ENCODE measurements at regions not wholly inside any gene's neighbourhood (a gene's known extent, or its start where the extent isn't known, plus 50 kb on each side); places are given as distances from the start of the nearest gene placed in this dataset.

DNA sequence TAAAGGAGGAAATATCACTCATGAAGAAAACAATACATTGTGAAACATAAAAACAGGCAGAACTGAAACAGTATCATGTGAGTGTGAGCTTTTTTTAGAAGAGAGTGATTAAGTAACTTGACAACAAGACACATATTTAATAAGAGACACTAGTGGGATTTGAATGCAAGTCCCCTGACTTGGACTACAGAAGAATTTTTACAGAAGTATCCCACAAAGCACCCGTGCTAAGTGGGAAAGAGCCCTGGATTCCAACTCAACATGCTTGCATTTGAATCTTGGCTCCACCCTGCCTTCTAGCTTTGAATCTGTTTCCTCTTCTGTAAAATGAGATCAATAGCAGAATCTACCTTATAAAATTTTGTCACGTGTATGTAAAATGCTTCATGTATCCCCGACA, 166.2 kb downstream of the ZNF365 start:
- no peak overlapping the region for H3K4me3 ChIP-seq (ENCODE audit: low read depth, low read length)
- TF ChIP-seq POLR2A (IDR thresholded peaks at IDR 0.05; ENCODE audit: extremely low read depth, insufficient read length), result no peak
- TF ChIP-seq MYC (IDR thresholded peaks at IDR 0.05; ENCODE audit: low read depth, low read length), result no peak
- TF ChIP-seq, protein P1, sequence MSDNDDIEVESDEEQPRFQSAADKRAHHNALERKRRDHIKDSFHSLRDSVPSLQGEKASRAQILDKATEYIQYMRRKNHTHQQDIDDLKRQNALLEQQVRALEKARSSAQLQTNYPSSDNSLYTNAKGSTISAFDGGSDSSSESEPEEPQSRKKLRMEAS (IDR thresholded peaks at IDR 0.05; ENCODE audit: low read depth, low read length), result no peak
- TF ChIP-seq, protein P2, sequence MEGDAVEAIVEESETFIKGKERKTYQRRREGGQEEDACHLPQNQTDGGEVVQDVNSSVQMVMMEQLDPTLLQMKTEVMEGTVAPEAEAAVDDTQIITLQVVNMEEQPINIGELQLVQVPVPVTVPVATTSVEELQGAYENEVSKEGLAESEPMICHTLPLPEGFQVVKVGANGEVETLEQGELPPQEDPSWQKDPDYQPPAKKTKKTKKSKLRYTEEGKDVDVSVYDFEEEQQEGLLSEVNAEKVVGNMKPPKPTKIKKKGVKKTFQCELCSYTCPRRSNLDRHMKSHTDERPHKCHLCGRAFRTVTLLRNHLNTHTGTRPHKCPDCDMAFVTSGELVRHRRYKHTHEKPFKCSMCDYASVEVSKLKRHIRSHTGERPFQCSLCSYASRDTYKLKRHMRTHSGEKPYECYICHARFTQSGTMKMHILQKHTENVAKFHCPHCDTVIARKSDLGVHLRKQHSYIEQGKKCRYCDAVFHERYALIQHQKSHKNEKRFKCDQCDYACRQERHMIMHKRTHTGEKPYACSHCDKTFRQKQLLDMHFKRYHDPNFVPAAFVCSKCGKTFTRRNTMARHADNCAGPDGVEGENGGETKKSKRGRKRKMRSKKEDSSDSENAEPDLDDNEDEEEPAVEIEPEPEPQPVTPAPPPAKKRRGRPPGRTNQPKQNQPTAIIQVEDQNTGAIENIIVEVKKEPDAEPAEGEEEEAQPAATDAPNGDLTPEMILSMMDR (IDR thresholded peaks at IDR 0.05; ENCODE audit: low read depth, low read length), result no peak
- no peak for DNase-seq (ENCODE audit: low read depth)

DNA sequence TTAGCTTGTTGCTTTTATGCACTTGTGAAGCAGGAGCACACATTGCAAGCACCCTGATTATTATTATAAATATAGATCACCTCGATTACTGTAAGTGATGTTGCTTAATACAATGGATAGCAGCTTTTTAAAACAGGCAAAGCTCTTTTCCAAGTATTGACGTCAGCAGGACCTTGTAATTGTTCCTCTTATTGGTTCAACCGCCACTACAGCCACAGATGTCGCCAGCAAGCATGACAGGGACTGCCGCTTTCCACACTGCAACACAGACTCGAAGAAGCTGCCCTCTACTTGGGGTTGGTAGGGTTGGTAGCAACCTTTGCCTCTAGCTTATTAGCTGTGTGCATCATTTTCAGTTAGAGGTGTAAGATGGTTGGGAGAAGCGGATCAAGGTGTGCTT, 167.6 kb downstream of the ZNF365 start:
- peak; percentile 55 for DNase-seq (ENCODE audit: low read depth)
- TF ChIP-seq, protein P1 (IDR thresholded peaks at IDR 0.05; ENCODE audit: low read depth, low read length), result no peak
- TF ChIP-seq, protein P2 (IDR thresholded peaks at IDR 0.05; ENCODE audit: low read depth, low read length), result no peak
- TF ChIP-seq POLR2A (IDR thresholded peaks at IDR 0.05; ENCODE audit: extremely low read depth, insufficient read length) (no peak), MYC (IDR thresholded peaks at IDR 0.05; ENCODE audit: low read depth, low read length) (no peak)
- no peak overlapping the region for H3K4me3 ChIP-seq (ENCODE audit: low read depth, low read length)

DNA sequence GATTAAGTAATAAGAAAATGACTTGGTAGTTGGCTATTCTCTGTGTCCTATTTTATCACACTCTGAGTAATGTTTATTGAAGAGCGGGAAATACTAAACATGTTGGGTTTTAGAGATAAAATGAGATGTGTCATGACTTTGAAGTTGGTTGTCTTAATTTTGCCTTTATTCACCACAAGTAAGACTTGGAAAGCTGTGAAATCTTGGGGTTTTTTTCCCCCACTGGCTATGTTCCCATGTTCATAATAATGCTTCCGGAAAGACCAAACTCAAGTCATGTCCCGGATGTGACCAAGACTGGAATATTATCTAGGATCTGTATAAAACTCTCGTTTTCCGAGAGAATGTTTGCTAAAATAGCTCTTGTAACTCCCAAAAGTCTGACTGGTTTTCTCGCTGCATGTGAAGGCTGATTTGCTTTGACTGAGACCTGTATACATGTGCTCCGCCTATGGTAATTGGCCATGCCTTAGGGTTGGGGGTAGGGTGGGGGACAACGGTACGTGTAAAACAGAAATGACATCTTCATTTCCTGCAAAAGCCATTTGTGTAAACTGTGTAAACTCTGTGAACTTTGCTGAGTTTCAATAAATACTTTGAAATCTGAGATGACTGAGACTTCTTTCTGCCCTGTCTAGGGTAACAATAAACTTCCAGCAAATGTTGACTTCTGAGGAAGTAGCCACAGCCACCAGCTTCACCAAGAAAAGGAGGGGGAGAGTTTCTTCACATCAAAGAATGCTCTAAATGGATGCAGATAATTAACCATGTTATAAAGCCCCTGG, 169.6 kb downstream of the ZNF365 start:
- DNase-seq (ENCODE audit: low read depth), result no peak
- TF ChIP-seq MYC (IDR thresholded peaks at IDR 0.05; ENCODE audit: low read depth, low read length) (no peak), POLR2A (IDR thresholded peaks at IDR 0.05; ENCODE audit: extremely low read depth, insufficient read length) (no peak)
- TF ChIP-seq, protein P1 (IDR thresholded peaks at IDR 0.05; ENCODE audit: low read depth, low read length), result no peak
- TF ChIP-seq, protein P2 (IDR thresholded peaks at IDR 0.05; ENCODE audit: low read depth, low read length), result no peak
- H3K4me3 ChIP-seq (ENCODE audit: low read depth, low read length), result no peak overlapping the region

DNA sequence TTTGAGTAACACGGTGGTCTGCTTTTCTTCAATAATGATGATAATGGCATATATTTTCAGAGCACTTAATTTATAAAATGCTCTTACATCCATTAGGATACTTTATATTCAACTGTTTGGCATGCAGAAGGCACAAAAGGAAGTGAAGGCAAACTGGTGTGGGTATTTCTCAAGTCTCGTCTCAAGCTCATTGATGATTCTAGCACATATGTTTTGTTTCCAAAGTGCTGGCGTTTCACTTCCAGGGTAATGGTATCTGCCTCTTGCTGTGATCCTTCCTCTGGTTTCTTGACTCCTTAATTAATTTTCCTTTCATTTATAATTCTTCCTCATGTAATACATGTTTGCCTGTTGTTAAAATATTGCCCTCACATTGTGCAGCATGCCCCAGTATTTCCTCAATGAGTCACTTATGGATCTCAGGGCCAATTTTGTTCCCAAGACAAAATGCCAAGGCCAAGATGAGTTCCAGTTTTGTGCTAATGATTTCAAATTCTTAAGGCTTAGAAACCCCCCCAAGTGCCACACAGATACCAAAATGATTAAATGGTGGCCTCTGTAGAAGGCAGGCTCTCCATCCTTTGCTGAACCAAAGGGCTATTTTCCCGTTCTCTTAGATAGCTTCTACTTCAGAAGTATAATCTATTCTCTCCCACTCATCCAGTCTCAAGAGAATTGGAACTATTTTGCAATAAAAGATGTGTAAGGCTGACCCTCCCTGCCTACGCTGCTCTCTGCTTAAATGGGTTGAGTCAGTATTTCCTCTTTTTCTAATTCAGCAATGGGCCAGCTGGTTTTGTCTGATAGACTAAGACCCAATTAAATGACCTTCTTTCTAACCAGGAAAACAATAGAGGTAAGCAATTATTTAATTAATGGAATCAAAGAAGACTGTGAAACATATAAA, 171.2 kb downstream of the ZNF365 start:
- TF ChIP-seq POLR2A (IDR thresholded peaks at IDR 0.05; ENCODE audit: extremely low read depth, insufficient read length) (no peak), MYC (IDR thresholded peaks at IDR 0.05; ENCODE audit: low read depth, low read length) (no peak; the same call in 1 of the 2 replicates)
- TF ChIP-seq, protein P2 (IDR thresholded peaks at IDR 0.05; ENCODE audit: low read depth, low read length), result no peak
- TF ChIP-seq, protein P1 (IDR thresholded peaks at IDR 0.05; ENCODE audit: low read depth, low read length), result no peak
- no peak overlapping the region for H3K4me3 ChIP-seq (ENCODE audit: low read depth, low read length)
- DNase-seq (ENCODE audit: low read depth), result peak; percentile 95

DNA sequence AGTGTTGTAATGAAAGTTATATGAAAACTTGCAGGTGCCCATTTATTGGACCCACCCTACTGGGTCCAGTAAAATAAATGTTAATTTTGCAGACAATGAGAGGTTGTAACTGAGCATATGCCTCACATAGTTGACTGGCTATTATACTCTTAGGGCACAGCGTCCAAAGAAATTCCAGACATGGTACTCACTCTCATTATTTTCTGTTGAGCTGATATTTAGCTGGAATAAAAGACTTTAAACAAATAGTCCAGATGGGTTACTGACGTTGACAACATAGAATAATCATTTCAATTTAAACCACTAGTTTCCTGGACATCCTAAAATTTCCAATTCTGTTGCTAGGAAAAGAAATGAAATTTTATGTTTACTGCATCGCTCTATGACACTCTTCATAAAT, 174.5 kb downstream of the ZNF365 start:
- TF ChIP-seq MYC (IDR thresholded peaks at IDR 0.05; ENCODE audit: low read depth, low read length) (no peak), POLR2A (IDR thresholded peaks at IDR 0.05; ENCODE audit: extremely low read depth, insufficient read length) (no peak)
- TF ChIP-seq, protein P1 (IDR thresholded peaks at IDR 0.05; ENCODE audit: low read depth, low read length), result no peak
- TF ChIP-seq, protein P2 (IDR thresholded peaks at IDR 0.05; ENCODE audit: low read depth, low read length), result no peak
- no peak for DNase-seq (ENCODE audit: low read depth)
- no peak overlapping the region for H3K4me3 ChIP-seq (ENCODE audit: low read depth, low read length)
